IPS DF 6.9 (cell line): ENCODE measurements at regions not wholly inside any gene's neighbourhood (a gene's known extent, or its start where the extent isn't known, plus 50 kb on each side); places are given as distances from the start of the nearest gene placed in this dataset.

ENCODE experiments used
- DNase-seq: peaks from one replicate; pipeline ENCODE4 v3.0.0-alpha.2; 2013; ENCODE audit warnings: low read depth, low spot score
- H3K27ac ChIP-seq: one replicate; pipeline ENCODE4 v1.5.1; 2013; ENCODE audit warnings: low read length, control low read depth
- H3K27me3 ChIP-seq: 2 replicates; pipeline ENCODE4 v1.6.1; 2013; ENCODE audit warnings: mild to moderate bottlenecking, low read length; ENCODE audit not compliant: control insufficient read depth, insufficient read depth
- H3K36me3 ChIP-seq: 2 replicates; pipeline ENCODE4 v1.6.1; 2013; ENCODE audit warnings: low read length; ENCODE audit not compliant: control insufficient read depth, insufficient read depth
- H3K4me1 ChIP-seq: 2 replicates; pipeline ENCODE4 v1.6.1; 2013; ENCODE audit warnings: low read length; ENCODE audit not compliant: control insufficient read depth, insufficient read depth
- H3K4me3 ChIP-seq: 2 replicates; pipeline ENCODE4 v1.5.1; 2013; ENCODE audit warnings: mild to moderate bottlenecking, low read length
- H3K9me3 ChIP-seq: 2 replicates; pipeline ENCODE4 v1.6.1; 2013; ENCODE audit warnings: low read length, inconsistent platforms; ENCODE audit not compliant: control insufficient read depth, insufficient read depth
- WGBS: extraction: QIAGEN DNeasy Blood & Tissue Kit; methylation state at CpG from one replicate; pipeline ENCODE4 v1.1.7; 2013; ENCODE audit warnings: mixed read lengths, missing lambda C conversion rate; ENCODE audit not compliant: insufficient read length, insufficient coverage; 5-methylcytosine and 5-hydroxymethylcytosine counted together

GRCh38 chr6:10248378-10248843 is 166.5 kb downstream of the TFAP2A start:
- WGBS, result no CpG with 5 or more reads among the region's 7 CpGs
- H3K4me3 ChIP-seq, result no peak overlapping the region
- H3K4me1 ChIP-seq, result no peaks in the 10 kb centered on the region
- no peaks in the 10 kb centered on the region for H3K9me3 ChIP-seq
- no peaks in the 10 kb centered on the region for H3K36me3 ChIP-seq
- DNase-seq, result no peak
- H3K27ac ChIP-seq, result no peak overlapping the region
- H3K27me3 ChIP-seq, result no peaks in the 10 kb centered on the region

GRCh38 chr6:10237298-10238038 is 177.4 kb downstream of the TFAP2A start:
- Histone ChIP-seq H3K4me3 (no peak overlapping the region), H3K9me3 (no peaks in the 10 kb centered on the region), H3K4me1 (no peaks in the 10 kb centered on the region), H3K27me3 (no peaks in the 10 kb centered on the region), H3K36me3 (no peaks in the 10 kb centered on the region), H3K27ac (no peak overlapping the region)
- no peak for DNase-seq
- no CpG with 5 or more reads among the region's 10 CpGs for WGBS

DNA sequence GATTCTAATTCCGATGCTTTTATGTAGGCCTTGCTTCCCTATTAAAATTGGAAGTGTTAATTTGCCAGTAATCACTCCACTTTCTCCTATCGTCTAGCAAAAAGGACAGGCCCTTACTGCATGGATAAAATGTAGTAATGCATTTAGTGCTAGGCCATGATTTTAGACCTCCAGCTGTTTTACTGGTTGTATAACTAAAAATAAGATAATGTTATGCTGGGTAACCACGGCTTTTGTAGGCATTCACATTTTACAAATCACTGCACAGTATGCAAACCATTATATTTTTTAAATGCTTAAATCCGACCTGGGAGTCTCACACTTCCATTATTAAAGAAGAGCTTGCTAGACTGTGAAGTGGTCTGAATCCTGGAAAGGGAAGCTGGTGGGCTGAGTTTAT is 179.5 kb downstream of the TFAP2A start:
- DNase-seq, result no peak
- no peaks in the 10 kb centered on the region for H3K9me3 ChIP-seq
- H3K27me3 ChIP-seq, result no peaks in the 10 kb centered on the region
- H3K27ac ChIP-seq, result no peak overlapping the region
- H3K36me3 ChIP-seq, result no peaks in the 10 kb centered on the region
- H3K4me3 ChIP-seq, result no peak overlapping the region
- no peaks in the 10 kb centered on the region for H3K4me1 ChIP-seq
- no CpG with 5 or more reads among the region's 4 CpGs for WGBS

GRCh38 chr6:10230531-10230930 is 184.3 kb downstream of the TFAP2A start:
- H3K4me3 ChIP-seq, result no peak overlapping the region
- H3K36me3 ChIP-seq, result no peaks in the 10 kb centered on the region
- no peak for DNase-seq
- H3K27me3 ChIP-seq, result no peaks in the 10 kb centered on the region
- H3K4me1 ChIP-seq, result no peaks in the 10 kb centered on the region
- no peaks in the 10 kb centered on the region for H3K9me3 ChIP-seq
- H3K27ac ChIP-seq, result no peak overlapping the region

DNA sequence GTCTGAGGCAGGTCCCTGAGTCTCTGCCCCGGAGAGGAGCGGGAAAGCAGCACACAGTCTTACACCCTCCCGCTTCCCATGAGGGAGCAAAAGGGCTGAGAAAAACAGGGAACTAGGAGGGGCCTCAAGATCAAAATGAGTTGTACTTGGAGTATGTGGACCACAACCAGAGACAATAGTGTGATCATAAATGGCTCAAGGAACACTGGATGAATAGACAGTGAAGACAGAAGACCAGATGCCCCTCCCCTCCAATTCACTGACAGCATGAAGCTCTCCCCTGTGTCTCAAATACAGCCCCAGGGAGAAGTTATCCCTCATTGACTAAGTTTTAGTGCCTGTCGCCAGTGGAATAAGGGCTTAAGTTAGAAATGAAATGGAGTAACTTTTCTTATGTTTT is 191.0 kb downstream of the TFAP2A start:
- no peak overlapping the region for H3K4me3 ChIP-seq
- no peaks in the 10 kb centered on the region for H3K4me1 ChIP-seq
- WGBS, result no CpG with 5 or more reads among the region's 4 CpGs

DNA sequence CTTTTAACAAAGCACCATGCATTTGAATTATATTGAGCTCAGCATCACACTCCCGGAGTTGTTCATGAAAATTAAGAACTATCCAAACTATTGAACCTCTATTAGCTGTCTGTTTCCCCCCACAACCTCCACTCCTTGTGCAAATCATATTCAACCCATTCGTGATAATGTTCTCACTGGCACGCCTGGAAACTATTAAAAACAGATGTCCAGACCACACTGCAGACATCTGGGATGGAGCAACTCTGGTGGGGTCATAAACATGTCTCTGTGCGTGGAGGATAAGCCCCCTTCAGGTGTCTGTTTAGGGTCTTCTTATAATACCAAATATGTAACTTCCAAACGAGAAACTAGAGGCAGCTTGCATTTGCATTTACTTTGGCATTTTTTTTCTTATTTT is 193.7 kb downstream of the TFAP2A start:
- H3K27ac ChIP-seq, result no peak overlapping the region
- H3K9me3 ChIP-seq, result no peaks in the 10 kb centered on the region
- no CpG with 5 or more reads among the region's 5 CpGs for WGBS
- H3K4me1 ChIP-seq, result no peaks in the 10 kb centered on the region
- H3K27me3 ChIP-seq, result no peaks in the 10 kb centered on the region
- no peaks in the 10 kb centered on the region for H3K36me3 ChIP-seq
- no peak for DNase-seq
- H3K4me3 ChIP-seq, result no peak overlapping the region

More for the DNA sequence above, 191.0 kb downstream of the TFAP2A start:
- no peak for DNase-seq
- Histone ChIP-seq H3K27me3 (no peaks in the 10 kb centered on the region), H3K36me3 (no peaks in the 10 kb centered on the region), H3K27ac (no peak overlapping the region), H3K9me3 (no peaks in the 10 kb centered on the region)

DNA sequence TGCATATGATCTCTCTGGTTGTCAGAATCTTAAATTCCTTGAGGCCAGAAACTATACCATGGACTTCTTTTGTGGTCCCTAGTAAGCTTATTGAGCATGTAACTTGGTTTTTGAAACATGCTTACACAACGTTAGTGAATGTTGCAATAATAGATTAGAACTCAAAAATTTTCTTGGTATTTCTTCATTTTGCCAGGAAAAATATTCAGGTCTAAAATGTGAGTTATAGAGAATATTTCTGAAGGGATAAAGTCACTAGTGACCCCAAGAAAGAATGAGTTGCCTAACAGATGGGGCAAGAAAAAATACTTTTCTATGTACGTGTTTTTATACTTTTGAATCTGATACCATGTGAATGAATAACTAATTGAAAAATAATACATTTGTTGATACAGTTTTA is 195.4 kb downstream of the TFAP2A start:
- H3K36me3 ChIP-seq, result no peaks in the 10 kb centered on the region

DNA sequence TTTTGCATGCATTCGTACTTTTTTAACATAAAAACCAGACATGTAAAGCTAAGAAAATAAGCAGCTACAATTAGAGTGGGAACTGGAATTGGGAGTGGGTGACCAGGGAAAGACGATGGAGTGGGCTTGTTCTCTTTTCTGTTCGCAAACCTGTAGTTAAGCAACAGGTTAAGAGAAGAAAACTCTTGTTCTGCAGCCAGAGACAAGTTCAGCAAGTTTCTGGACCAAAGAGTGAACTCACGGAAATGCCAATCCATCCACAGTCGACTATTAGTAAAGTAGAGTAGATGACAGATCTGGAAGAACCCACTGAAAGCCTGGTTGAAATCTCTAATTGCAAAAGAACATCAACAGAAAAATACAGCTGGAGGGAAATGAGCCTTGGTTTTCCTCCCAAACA is 197.8 kb downstream of the TFAP2A start:
- no peaks in the 10 kb centered on the region for H3K4me1 ChIP-seq
- no peak for DNase-seq
- H3K4me3 ChIP-seq, result no peak overlapping the region
- H3K27ac ChIP-seq, result no peak overlapping the region
- WGBS, result no CpG with 5 or more reads among the region's 5 CpGs
- H3K9me3 ChIP-seq, result no peaks in the 10 kb centered on the region
- H3K36me3 ChIP-seq, result no peaks in the 10 kb centered on the region
- H3K27me3 ChIP-seq, result no peaks in the 10 kb centered on the region

More for the DNA sequence above, 195.4 kb downstream of the TFAP2A start:
- Histone ChIP-seq H3K4me3 (no peak overlapping the region), H3K27ac (no peak overlapping the region), H3K4me1 (no peaks in the 10 kb centered on the region), H3K9me3 (no peaks in the 10 kb centered on the region), H3K27me3 (no peaks in the 10 kb centered on the region)
- WGBS, result no CpG with 5 or more reads among the region's 2 CpGs
- DNase-seq, result no peak

GRCh38 chr6:10215326-10216110 is 199.4 kb downstream of the TFAP2A start:
- Histone ChIP-seq H3K27ac (no peak overlapping the region), H3K27me3 (no peaks in the 10 kb centered on the region), H3K36me3 (no peaks in the 10 kb centered on the region), H3K4me3 (no peak overlapping the region), H3K9me3 (no peaks in the 10 kb centered on the region), H3K4me1 (no peaks in the 10 kb centered on the region)
- DNase-seq, result no peak
- WGBS, result 100% methylated on average over 2 of the region's 7 CpGs

DNA sequence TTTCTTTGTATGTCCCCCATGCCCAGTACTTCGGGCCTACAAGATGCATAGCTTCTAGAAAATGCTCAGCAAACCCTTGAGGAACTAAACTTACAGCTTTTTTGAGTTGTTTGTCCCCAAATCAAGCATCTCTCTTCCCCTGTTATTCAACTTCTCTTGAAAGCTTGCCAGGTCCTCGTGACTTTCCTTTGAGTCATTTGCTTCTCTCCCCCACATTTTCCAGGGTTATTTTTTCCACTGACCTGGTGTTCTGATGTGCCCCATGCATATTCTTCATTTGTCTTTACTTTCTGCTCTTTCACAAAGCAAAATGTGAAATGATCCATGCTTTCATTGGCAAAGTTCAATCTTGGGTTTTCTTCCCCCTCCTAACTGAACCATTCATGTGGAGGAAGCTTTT is 204.8 kb downstream of the TFAP2A start:
- no peak for DNase-seq

More for the DNA sequence above, 204.8 kb downstream of the TFAP2A start:
- no peaks in the 10 kb centered on the region for H3K36me3 ChIP-seq
- H3K4me3 ChIP-seq, result no peak overlapping the region
- H3K9me3 ChIP-seq, result no peaks in the 10 kb centered on the region
- H3K4me1 ChIP-seq, result no peaks in the 10 kb centered on the region; the same call in 1 of the 2 replicates
- H3K27me3 ChIP-seq, result no peaks in the 10 kb centered on the region
- no peak overlapping the region for H3K27ac ChIP-seq
- no CpG with 5 or more reads among the region's 2 CpGs for WGBS
